Uterus (tissue), 3 donors: ENCODE measurements at regions not wholly inside any gene's neighbourhood (a gene's known extent, or its start where the extent isn't known, plus 50 kb on each side); places are given as distances from the start of the nearest gene placed in this dataset.
"Not testable (repeated sequence)": the region's sequence is repeated elsewhere in the genome, so short reads cannot be mapped to it uniquely, and the experiment has no call there.

ENCODE experiments used
- DNase-seq, 2 donors: peaks; one replicate each; pipeline ENCODE4 v3.0.0-alpha.2; 2019 to 2020
- H3K27ac ChIP-seq, 2 donors: fragments of 200-600 bp; sonication (generic); 1 replicate in 1 of 2; 2 replicates in 1 of 2; pipeline ENCODE4 v1.5.1; 2016 to 2018
- H3K27me3 ChIP-seq, 2 donors: fragments of 200-600 bp; sonication (generic); one replicate each; pipeline ENCODE4 v1.5.1; 2018 to 2019; ENCODE audit warnings: control low read depth in 1 of 2
- H3K36me3 ChIP-seq, 2 donors: fragments of 200-600 bp; sonication (generic); one replicate each; pipeline ENCODE4 v1.5.1; 2019; ENCODE audit warnings: control low read depth in 1 of 2
- H3K4me1 ChIP-seq, 2 donors: fragments of 200-600 bp; sonication (generic); one replicate each; pipeline ENCODE4 v1.5.1; 2018 to 2019; ENCODE audit warnings: control low read depth in 1 of 2
- H3K4me3 ChIP-seq, 2 donors: fragments of 200-600 bp; sonication (generic); 1 replicate in 1 of 2; 2 replicates in 1 of 2; pipeline ENCODE4 v1.5.1; 2018 to 2019; ENCODE audit warnings: mild to moderate bottlenecking in 1 of 2
- H3K9me3 ChIP-seq, 2 donors: fragments of 200-600 bp; sonication (generic); one replicate each; pipeline ENCODE4 v1.5.1; 2019; ENCODE audit warnings: control low read depth in 1 of 2
- intact Hi-C: fragments of 100-400 bp; cut with DNase I; formaldehyde crosslinking; loops from one replicate; pipeline ENCODE4 v1.15.1; 2023; ENCODE audit warnings: low total_unique reads
- donor health status: DM: yes; HTN: yes; CAD: no.

DNA sequence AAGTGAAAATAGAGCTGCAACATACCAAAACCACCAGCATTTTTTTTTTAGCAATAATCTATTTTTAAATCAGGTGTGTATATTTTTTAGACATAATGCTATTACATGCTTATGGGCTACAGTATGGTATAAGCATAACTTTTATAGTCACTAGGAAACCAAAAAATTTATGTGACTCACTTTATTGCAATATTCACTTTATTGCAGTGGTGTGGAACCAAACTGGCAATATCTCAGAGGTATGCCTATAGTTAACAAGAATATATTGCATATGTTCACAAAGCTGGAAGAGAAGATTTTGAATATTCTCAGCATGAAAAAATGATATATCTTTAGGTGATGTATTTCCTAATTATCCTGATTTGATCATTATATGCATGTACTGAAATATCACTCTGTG lies 128.8 kb upstream of the PLGLB2 start:
- intact Hi-C loops, DNase-seq, H3K27me3 ChIP-seq, H3K4me3 ChIP-seq, H3K4me1 ChIP-seq, H3K27ac ChIP-seq, H3K36me3 ChIP-seq, H3K9me3 ChIP-seq: not testable (repeated sequence)

DNA sequence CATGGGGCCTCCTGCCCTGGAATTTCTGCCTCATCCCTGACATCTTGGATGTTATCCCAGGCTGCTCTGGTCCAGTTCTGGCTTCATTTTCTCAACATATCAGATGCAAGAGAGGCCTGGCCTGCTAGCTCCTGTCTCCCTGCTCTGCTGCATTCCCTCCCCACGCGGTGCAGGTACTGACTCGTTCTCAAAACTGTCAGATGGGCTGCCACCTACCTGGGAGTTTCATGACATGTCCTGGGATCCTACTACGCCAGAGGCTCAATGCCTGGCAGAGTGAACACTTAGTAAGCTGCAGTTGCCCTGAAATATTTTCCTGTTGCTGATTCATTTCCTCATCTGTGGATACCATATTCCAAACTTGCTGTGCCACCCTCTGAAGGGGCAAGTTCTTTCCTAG lies 126.7 kb upstream of the PLGLB2 start:
- H3K36me3 ChIP-seq, H3K4me3 ChIP-seq, H3K4me1 ChIP-seq, H3K27me3 ChIP-seq, H3K9me3 ChIP-seq, intact Hi-C loops, H3K27ac ChIP-seq, DNase-seq: not testable (repeated sequence)

DNA sequence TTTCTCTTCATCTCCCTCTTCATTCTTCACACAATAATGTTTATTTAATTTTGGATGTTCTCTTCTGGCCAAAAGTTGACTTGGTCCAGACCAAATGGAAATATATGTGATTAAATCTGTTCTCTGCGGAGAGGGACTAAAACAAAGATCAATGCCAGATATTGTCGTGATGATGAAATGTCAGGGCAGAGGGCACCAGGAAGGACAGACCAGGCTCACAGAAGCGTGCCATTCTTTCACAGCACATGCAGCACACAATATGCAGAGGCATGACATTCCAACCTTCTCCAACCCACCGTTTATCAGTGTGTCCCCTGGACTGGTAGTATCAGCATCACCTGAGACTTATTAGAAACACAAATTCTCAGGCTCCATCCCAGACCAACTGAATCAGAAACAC lies 125.2 kb upstream of the PLGLB2 start:
- DNase-seq, H3K27ac ChIP-seq, H3K4me1 ChIP-seq, H3K9me3 ChIP-seq, H3K4me3 ChIP-seq, intact Hi-C loops, H3K27me3 ChIP-seq, H3K36me3 ChIP-seq: not testable (repeated sequence)

DNA sequence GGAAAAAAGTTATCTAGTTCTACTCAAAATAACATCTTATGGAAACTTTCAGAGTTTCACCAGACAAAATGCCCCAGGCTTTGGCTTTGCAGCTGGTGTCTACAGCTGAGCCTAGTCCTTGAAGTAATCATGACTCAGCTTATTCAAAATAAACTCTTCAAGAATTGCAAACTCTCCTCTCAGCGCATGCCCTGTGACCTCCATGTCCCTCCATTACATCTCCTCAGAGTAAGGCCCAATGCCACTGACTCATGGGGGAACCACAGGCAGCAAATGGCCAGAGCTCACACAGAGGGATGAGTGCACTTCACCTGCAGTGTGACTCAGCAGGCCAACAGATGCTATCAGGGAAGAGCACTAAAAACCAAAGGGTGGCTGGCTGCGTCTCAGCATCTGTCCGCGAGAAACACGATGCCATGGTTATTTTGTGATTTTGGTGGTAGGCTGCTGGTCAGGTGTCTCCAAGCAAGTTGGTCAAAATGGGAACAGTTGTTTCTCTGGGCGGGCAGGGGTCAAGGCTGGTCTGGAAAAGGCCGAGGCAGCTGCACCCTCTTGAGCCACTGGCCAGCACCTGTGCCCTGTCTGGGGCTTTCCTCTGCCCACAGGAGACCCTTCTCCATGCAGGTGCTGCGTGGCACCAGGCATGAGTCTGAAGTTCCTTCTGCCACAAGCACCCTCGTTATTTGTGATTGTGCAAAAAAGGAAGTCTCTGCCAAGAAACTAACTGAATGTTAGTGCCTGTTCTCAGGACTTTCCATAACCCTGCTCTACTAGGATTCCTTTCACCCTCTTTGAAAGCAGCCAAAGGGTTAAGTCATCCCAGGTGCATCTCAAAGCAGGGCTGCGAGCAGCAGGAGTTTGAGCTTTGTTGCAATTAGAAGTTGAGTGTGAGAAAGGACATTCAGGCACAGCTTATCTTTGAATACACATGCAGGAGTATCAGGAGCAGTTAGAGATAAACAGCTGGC lies 118.1 kb upstream of the PLGLB2 start:
- H3K27ac ChIP-seq, H3K36me3 ChIP-seq, H3K4me3 ChIP-seq, DNase-seq, H3K27me3 ChIP-seq, H3K4me1 ChIP-seq, H3K9me3 ChIP-seq, intact Hi-C loops: not testable (repeated sequence)

DNA sequence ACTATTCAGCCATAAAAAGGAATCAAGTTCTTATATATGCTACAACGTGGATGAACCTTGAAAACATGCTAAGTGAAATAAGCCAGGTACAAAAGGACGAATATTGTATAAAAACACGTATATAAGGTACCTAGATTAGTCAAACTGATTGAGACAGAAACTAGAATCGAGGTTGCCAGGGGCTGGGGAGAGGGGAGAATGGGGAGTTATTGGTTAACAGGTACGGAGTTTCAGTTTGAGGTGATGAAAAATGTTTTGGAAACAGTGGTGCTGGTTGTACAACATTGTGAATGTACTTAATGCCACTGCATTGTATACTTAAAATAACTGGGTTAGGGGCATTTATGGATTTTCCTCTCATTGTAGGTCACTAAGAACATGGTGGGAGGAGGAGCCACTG lies 117.0 kb upstream of the PLGLB2 start:
- H3K36me3 ChIP-seq, intact Hi-C loops, H3K27ac ChIP-seq, H3K4me1 ChIP-seq, H3K27me3 ChIP-seq, DNase-seq, H3K9me3 ChIP-seq, H3K4me3 ChIP-seq: not testable (repeated sequence)

DNA sequence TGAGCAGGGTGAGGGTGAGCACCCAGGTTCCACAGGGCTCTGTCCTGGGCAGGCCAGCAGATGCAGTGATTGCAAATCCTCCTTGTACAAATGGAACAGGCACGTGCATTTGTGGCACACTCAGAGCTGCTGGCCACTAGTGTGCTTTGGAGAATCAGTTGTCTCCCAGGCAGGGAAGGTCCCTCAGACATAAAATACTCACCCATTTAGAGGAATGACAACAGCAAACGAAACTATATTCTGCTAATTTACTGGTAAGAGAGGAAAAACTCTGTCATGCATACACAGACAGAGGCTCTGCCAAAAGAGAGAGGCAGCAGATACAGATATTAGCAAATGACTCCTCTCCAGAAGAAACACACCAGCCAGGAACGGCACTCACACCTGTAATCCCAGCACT lies 116.5 kb upstream of the PLGLB2 start:
- intact Hi-C loops, H3K4me3 ChIP-seq, DNase-seq, H3K4me1 ChIP-seq, H3K27ac ChIP-seq, H3K27me3 ChIP-seq, H3K36me3 ChIP-seq, H3K9me3 ChIP-seq: not testable (repeated sequence)

DNA sequence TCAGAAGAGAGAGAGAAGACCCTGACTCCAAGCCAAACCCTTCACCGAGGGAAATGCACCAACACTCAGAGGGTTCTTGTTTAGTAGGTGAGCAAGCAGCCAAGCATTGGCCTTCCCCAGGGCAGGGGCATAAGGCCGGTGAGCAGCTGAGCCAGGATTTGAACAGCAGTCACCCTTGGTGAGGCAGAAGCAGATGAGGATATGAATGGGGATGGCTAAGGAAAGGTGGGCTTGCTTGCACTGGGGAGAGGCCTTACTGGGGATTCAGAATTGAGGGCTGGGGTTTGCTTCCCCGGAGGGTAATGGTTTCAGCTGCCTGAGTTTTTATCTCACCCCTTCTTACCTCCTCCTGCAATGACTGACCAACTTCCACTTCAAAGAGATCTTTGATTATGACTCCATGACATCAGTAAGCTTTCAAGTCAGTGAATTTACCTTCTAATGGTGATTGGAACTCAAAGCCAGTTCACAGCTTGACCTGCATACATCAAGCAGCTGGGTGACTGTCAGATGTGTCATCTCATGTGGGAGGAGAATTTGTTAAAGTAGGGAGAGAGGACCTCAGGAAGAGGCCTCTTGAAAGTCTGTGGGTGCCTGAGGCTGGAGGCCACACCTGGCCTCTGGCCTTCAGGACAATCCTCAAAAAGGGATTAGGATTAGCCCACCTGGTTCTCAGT lies 114.5 kb upstream of the PLGLB2 start:
- H3K9me3 ChIP-seq, H3K27ac ChIP-seq, H3K36me3 ChIP-seq, H3K4me3 ChIP-seq, DNase-seq, intact Hi-C loops, H3K4me1 ChIP-seq, H3K27me3 ChIP-seq: not testable (repeated sequence)

DNA sequence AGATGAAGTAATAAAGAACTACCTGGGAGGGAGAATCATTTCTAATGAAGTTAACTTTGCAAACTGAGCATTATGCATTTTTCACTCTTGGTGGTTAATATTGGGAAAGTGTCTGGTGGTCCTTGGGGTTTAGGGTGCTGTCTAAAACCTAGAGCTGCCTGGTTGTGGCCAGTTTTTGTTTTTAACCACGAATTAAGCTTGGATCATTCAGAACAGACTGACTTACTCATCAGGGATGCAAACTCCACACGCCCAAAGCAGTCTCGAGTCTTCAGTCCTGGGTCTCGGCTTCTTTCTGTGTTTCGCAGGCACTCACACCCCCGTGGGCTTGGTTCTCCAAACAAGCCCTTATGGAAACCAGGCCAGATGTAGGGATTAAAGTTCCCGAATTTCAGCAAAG lies 113.8 kb upstream of the PLGLB2 start:
- H3K27me3 ChIP-seq, H3K4me1 ChIP-seq, H3K9me3 ChIP-seq, DNase-seq, H3K36me3 ChIP-seq, H3K4me3 ChIP-seq, H3K27ac ChIP-seq, intact Hi-C loops: not testable (repeated sequence)

DNA sequence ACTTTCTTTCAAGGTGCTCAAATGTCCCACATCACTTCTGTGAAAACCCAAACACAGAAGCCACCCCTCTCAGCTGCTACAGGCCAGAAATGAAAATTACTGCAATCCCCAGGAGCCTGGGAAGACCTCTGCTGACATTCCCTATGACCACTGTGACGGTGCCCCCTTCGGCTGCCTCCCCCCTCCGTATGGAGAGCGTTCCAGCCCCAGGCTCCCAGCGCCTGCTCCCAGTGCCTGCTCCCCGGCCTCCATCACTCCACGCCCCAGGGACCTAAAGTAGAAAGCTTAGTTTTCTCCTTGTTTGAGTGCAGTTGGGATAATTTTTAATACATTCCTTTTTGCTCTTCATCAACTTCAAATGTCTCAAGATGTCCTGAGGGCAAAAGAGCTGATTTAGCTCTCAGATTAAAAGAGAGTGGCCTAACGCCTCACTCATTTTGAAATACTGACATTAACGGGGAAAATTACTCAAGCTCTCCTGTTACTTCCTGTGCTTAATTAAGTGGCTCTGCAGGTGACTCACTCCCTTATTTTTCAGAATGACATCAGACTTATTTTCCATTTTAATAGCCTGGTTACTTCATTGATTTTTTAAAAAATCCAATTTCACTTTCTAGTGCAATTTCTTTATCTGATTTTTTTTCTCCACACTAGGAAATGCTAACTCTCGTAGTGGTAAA lies 112.8 kb upstream of the PLGLB2 start:
- not testable (repeated sequence) for H3K27ac ChIP-seq

DNA sequence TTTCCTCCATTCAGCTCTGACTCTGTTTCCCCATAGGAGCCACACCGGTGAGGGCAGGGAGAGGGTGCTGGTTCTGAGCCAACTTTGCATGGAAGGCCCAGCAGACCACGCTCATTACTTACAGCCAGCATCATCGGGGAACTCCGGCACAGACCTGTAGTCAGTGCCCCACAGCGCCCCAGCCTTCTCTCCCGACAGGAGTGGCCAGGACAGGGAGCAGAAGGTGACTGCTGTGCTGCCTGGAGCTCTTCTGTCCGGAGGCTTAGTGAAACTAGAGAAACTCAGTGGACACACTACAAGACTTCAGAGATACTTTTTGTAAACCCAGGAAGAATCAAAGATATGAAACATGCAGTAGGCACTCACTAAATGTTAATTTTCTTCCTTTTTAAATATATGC lies 111.6 kb upstream of the PLGLB2 start:
- H3K9me3 ChIP-seq, H3K4me1 ChIP-seq, H3K36me3 ChIP-seq, DNase-seq, intact Hi-C loops, H3K27ac ChIP-seq, H3K27me3 ChIP-seq, H3K4me3 ChIP-seq: not testable (repeated sequence)

More for the DNA sequence above, 112.8 kb upstream of the PLGLB2 start:
- H3K4me3 ChIP-seq, H3K36me3 ChIP-seq, H3K27me3 ChIP-seq, DNase-seq, intact Hi-C loops, H3K4me1 ChIP-seq, H3K9me3 ChIP-seq: not testable (repeated sequence)

DNA sequence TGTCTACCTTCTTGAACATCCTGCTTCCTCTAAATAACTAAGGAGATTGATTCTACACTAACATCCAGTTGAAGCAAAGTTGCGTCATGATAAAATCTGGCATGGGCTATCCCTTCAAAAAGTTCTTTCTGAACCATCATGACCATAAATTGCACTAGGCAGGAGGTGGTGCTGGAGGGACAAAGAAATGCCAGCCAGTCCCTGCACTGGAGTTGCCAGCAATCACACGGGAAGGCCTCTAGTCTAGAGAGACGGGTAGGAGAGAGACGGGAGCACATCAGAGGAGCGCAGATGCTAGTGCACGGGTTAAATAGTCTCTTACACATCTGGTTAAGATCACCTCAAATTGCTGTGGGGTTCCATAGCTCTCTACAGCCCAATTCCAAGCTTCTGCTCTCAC lies 111.2 kb upstream of the PLGLB2 start:
- H3K4me3 ChIP-seq, H3K27ac ChIP-seq, H3K9me3 ChIP-seq, H3K27me3 ChIP-seq, intact Hi-C loops, DNase-seq, H3K36me3 ChIP-seq, H3K4me1 ChIP-seq: not testable (repeated sequence)

DNA sequence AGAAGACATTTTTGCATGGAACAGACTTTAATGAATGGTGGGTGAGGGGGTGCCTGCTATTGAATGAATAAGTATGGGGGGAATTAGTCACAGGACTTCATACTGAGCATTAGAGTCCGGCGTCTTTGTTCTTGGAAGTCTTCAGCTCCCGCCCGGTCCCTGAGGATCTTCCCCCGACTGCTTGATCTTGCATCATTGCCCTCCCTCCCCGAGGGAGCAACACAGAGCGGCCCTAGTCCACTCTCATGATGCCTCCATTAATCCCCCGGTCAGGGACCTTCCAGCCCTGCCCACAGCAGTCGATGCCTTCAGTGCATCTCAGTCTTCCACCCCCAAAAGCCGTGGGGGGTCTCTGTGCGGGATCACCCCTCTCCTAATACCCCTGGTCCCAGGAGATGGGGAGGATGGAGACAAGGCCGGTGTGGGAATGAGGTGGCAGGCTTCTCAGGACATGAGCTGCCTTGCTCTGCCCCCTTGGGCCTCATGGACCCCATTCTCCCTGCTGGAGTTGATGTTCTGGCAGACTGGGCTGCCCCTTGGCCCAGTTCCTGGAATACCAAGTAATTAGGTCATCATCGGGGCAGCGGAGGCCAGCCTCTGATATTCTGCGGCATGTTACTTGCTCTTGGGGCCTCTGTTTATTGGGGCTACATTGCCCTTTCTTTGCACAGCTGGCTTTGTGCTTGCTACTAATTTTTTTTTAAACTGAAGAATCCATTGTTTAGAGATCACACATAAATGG lies 110.5 kb upstream of the PLGLB2 start:
- H3K27ac ChIP-seq, H3K36me3 ChIP-seq, DNase-seq: not testable (repeated sequence)

More for the DNA sequence above, 110.5 kb upstream of the PLGLB2 start:
- H3K9me3 ChIP-seq, H3K27me3 ChIP-seq, intact Hi-C loops, H3K4me1 ChIP-seq, H3K4me3 ChIP-seq: not testable (repeated sequence)
